GM21723 (cell line): ENCODE measurements at regions not wholly inside any gene's neighbourhood (a gene's known extent, or its start where the extent isn't known, plus 50 kb on each side); places are given as distances from the start of the nearest gene placed in this dataset.

Experiments
- ATAC-seq: cut with Tn5 transposase; IDR thresholded peaks from one replicate; pipeline ENCODE4 v1.9.1; 2021; ENCODE audit warnings: mild to moderate bottlenecking, moderate library complexity; ENCODE audit not compliant: unreplicated experiment

DNA sequence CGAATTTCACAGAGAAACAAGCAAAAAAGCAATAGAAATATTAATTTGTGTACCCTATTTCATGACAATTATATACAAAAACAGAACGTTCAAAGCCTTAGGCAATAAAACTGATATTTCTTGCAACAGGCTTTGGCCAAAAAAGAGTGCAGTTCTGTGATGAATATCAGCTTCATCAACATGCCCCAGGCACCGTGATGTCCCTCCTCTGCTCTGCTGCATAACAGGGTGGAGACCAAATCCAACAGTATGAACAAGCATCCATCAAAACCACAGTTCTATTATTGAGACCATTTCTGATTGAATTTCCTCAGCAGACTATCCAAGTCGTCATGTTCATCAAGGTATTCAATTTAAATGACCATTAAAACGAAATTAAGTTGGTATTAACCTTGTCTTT lies 722.6 kb upstream of the NRSN1 start:
- ATAC-seq = no peak

DNA sequence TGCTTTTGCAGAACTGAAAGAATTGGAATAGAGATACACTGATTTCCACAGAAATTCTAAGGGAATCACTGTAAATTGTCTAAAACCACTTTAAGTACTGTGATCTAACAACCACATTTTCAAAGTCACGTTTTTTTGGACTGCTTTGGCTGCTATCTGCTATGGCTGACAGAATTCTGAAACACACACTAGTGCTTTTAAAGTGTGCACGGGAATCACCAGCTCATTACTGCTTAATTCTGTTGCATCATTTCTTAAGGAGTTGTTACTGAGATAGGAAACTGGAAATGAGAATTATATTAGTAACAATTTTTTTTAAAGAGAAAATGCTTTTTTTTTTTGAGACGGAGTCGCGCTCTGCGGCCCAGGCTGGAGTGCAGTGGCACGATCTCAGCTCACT lies 716.5 kb upstream of the NRSN1 start:
- no peak for ATAC-seq

DNA sequence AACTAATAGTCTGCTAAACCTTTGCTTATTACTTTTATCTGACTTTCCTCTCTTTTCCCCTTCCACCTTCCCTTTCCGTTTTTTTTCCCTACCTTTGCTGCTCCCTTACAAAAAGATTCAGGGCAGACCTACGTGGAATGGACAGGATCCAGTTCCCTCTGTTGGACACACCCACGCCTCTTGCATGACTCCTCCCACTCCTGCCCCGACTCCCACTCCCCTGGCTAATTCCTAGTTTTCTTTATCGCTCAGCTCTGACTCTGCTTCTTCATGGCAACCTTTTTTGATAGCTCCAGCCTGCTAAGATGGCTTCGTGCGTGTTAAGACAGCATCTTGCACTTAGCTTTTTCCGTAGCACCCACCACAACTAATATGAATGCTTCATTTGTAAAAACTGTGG lies 715.6 kb upstream of the NRSN1 start:
- no peak for ATAC-seq

DNA sequence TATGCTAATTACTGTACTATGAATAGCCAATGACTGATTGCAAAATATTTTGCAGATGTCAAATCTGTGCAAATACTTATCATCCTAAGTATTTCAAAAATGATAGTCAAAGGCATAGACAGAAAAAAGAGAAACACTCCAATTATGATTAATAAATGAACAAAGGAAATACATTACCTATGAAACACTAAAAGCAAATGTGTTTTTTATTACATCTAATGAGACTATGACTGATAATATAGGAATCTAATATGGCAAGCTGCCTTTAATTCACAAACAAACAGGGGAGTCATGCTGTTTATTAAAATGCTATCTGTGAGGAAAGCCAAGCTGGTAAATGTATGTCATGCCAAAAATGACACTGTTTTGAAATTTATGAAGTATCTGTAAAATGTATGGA lies 713.2 kb upstream of the NRSN1 start:
- ATAC-seq = no peak

DNA sequence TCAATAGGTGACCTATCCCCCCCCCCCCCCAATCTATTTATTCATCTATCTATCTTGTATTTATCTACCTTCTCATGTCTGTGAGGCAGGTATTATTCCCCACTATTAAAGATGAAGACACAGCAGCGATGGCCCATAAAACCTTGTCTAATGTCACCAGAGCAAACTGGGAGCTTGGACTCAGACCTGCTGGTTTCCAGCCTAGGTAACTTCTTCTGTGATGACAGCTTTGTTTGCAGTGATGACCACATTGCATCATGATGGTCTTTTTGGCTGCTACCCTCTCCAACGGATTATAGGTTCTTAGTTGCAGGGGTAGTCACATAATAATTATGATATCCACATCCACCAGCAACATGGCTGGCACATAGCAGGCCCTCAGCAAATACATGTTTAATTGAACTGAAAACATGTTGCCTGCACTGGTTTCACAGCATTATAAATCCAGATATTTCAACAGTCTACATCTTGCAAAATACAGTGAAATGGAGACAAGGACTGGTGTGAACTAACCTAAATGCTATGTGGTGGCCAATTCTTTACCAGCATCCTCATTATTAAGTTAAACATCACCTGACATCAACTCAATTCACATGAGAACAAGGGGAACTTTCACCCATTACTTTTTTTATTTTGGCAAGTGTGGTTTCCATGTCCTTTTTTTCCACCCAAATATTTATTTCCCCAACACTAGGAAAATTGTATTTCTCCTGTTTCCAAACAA lies 712.5 kb upstream of the NRSN1 start:
- ATAC-seq = no peak

DNA sequence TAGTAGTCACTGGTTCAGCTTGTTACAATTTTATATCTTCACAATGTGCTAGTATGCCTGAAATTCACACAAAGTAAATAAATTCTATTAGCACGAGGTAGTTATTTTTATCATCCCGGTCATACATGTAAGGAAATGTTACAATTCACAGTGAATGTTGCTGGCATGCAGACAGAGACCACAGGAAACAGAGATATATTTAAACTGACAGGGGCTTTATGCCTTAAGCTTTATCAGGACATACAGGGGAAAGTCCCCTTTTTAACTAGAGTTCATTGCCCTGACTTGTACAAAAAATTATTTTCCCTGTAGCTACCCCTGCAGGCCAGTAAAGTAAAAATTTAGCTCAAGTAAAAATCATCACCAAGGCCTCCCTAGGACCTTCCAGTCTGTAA lies 712.0 kb upstream of the NRSN1 start:
- no peak for ATAC-seq

DNA sequence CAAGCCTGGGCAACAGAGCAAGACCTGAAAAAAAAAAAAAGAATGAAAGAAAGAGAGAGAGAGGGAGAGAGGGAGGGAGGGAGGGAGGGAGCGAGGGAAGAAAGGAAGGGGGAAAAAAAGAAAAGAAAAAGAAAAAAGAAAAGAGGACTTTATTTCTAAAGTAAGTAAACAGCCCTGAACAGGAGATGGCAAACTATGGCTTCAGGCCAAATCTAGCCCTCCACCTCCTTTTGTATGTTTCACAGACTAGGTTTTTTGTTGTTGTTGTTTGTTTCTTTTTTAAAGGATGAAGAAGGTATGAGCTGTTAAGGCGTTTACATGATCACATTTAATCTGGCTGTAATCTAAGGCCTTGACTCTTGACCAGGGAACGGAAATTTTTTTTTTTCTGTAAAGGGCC lies 711.1 kb upstream of the NRSN1 start:
- no peak for ATAC-seq

DNA sequence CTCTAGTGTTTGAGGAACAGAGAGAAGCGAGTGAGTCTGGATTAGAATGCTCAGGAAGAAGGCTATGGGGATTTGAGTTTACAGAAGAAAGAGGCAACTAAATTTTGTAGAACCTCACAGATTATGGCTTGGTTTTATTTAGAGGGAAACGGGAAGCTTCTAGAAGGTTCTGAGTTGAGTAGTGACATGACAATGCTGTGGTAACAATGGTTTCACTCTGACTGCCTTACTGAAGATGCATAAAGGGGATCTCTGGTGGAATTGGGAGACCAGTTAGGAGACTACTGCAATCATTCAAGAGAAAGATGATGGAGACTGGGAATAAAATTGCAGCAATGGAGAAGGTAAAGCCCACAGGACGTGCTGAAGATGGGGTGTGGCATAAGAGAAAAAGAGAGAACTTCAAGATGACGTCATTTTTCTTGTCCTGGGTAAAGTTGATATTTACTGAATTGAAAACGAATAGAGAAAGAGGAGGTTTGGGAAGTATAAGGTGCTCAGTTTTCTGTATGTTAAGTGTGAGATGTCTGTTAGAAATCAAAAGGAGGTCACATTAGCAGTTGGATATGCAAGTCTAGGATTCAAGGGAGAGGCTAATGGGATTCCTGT lies 710.1 kb upstream of the NRSN1 start:
- ATAC-seq = no peak

DNA sequence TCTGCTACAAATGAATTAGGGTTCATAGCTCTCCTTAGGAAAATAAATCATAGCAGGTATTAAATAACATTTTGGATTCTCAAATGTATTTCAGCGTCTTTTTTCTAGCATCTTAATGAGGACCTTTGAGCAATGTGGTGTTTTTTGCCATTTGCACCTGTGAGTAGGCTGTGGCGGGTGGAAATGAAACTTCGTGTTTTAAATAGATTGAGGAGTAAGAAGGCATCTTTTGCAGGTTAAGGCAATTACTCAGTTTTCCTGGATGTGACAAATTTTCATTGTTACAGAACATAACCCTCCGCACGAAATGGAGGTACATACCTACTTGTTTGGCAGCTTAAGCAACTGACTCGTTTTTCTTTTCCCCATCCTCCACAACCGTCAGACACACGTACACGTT lies 708.9 kb upstream of the NRSN1 start:
- ATAC-seq = no peak

DNA sequence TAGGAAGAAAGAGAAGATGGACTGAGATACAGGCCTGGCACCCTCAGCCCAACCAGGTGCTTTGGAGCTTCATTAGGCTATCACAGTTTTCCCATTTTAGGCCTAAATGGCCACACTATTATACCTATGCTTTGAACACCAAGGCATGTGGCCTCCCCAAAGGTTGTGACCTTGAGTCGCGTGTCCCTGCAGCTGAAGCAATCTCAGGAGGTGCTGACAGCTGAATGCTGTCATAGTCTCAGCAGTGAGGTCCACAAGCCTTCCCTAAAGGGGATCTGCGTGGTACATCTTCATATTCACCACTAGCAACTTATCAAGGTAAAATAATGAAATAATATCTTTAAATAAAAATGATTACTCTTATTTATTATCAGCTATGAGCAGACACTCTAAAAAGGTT lies 707.9 kb upstream of the NRSN1 start:
- no peak for ATAC-seq

DNA sequence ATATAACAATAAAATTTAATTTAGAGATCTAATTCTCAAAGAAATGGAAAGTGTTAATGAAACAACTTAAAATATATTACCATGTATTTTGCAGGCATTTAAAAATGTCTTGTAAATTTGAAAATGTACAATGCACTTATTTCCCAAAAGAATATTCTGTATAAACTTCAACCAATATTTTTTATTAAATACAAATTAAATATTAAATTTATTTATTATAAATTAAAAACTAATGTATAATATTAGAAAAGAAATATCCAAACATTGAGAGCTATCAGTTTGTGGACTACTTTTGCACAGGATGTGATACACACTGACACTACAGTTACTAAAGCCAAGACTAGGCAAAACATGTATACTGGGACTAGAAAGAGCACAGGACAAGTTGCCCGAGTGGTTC lies 707.0 kb upstream of the NRSN1 start:
- ATAC-seq = no peak

DNA sequence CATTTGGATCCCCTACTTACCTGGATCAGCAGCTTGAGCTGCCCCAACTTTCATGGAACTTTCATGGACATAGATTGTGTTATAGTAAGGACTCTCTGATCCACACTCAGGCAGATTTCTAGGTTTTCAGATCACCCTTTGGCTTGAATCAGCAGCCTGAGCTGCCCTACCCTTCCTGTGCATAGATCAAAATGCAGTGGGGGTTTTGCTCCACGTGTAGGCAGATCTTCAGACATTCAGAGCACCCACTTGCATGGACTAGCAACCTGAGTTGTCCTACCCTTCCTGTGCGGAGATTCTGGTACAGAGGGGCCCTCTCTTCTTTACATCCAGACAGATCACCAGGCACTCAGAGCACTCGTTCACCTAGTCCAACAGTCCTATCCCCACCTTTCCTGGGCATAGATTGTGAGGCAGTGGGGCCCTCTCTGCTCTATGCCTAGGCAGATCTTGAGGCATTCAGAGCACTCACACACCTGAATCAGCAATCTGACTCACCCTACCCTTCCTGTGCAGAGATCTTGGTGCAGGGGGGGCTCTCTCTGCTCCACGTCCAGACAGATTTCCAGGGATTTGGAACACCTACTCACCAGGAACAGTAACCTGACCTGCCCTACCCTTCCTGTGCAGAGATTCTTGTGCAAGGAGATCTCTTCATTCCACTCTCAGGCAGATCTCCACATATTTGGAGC lies 705.2 kb upstream of the NRSN1 start:
- ATAC-seq = no peak

DNA sequence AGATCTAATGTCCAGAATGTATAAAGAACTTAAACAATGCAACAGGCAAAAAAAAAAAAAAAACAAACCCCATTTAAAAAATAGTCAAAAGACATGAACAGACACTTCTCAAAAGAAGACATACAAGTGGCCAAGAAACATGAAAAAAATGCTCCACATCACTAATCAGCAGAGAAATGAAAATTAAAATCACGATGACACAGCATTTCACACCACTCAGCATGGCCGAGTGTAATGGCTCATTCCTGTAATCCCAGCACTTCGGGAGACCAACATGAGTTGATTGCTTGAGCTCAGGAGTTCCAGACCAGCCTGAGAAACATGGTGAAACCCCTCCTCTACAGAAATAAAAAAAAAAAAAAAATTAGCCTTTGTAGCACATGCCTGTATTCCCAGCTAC lies 701.4 kb upstream of the NRSN1 start:
- no peak for ATAC-seq

DNA sequence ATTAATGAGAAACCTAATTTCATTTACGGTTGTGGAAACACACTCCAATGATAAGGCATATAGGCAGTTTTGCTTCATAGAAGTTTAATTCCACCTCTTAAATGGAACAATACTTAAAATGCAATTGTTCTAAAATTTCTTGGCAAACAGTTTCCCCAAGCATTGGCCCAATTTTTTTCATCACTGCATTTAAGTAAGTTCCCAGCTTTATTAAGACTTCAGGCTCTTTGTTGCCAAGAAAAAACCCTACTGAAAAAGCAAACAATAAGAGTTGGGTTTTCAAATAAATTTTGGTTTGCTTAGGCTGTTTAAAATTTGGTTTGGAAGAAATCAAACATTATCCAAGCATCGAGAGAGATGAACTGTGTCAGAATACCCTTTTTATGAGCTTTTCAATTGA lies 690.9 kb upstream of the NRSN1 start:
- ATAC-seq = no peak

DNA sequence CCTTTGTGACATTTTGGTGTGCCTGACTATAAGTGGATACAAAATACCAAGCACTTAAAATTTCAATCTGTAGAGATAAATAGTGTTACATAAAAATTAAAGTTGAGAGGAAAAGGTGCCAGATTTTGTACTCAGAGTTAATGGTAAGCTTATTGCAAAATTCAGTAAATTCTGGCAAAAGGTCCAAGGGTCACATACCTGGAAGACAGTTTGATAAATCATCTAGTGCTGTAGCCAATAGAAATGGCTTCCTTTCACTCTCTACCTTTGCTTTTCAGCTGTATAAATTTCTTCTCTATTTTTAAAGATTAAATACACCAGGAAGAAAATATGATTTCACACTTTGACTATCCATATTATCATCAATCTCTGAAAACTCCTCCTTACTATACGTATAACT lies 690.2 kb upstream of the NRSN1 start:
- ATAC-seq = no peak

DNA sequence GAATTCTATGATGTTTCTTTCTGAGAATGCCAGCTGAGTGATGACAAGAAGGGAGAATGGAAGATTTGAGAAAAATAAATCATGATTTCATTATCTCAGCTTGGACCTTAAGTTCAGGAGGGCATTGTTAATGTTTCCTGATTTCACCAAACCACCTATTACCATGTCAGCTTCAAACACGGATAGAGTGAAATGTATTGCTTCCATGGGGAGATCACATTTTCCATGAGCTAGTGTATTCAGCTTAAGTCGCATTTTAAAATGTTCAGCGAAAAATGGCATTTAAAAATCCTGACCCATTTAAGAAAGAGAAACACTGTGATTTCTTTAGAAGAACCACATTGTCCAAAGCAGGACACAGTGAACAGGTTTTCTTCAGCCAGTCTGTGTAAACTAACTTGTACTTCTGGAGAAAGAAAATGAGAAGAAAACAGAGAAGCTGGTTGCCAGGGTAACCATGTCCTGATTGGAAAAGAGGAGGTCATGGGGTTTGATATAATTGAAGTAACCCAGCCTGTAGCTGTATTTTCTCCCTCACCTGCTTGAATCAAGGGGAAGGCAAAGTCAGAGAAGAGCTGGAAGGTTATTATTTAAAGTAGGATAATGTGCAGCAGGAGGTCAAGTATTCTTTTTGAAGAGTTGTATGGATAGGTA lies 684.1 kb upstream of the NRSN1 start:
- no peak for ATAC-seq

DNA sequence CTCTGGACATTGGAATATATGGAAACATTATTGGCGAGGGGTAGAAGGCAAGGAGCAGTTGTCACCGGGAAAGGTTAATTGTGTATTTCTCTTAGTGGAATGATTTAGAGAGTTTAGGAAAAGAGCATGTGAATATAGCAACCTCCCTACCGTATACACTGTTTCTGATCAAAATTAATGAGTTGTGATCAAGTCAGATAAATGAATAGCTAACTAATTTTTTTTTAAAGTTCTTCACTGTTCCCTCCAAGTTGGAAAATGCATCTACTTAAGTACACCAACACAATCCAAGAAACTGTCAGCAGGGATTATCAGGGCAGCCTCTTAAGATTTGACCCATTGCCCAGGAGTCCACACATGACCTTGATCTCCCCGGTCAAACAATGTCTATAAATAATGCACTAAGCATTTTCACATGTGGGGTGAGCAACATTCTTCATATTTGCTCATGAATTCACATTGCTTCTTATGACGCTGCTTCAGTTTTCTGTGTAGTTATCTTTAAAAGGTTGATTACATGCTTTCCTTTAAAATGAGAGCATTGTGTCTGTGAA lies 680.8 kb upstream of the NRSN1 start:
- no peak for ATAC-seq

DNA sequence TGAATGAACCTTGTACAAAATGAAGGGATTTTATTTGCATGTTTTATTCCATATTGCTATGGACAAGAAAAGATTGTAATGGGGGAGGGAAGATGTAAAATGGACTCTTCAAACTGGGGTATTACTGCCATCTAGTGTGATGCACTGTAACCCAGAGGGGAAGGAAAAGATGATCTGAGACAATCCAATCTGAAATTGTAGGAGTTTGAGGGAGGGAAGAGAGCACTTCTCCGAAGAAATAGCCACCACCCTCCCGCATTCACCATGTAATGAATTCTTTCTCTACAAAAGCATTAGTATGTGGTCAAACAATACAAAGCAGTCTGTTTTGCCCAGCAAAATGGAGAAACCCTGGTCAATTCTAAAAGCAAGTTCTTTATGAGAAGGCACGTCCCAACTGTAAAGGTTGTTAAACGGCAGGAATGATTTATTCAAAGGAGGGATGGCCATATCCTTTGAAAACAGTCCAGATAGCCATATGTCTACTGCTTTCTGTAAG lies 679.5 kb upstream of the NRSN1 start:
- ATAC-seq = no peak

DNA sequence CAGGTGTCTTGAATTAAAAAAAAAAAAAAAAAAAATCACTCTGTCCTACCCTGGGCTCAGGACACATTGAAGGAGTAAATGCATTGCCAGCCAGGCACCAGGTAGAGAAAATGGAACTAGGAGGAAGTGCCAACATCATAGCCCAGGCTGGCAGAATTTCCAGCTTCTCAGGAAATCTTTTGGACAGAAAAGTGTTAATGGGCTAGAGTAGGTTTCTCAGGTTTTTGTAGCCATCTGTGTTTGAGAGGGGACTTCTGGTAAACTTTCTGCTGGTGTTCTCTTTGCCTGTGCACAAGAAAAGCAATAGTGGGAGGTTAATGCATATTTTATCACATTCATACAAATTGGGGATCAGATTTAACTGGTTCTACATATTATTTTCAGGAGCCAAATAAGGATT lies 678.3 kb upstream of the NRSN1 start:
- ATAC-seq = no peak

DNA sequence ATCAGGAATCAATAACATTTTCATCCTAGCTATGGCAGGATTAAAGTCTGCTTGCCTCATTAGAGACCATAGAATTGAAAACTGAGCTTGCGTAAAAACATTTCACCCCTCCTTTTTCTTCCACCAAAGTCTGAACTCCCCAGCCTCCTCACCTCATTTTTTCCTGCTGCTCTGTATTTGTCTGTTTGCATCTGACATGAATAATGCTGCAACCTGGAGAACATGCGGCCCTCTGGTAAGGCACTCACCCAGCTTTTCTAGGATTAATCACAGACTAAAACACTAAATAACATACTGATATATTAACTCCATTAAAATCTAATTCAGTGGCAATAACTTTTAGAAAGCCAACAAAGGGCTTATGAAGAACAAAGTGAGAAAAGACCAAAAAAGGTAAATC lies 677.7 kb upstream of the NRSN1 start:
- no peak for ATAC-seq
